Activated T-cell treated with anti-CD3 and anti-CD28 coated beads, Interleukin-2, amount 50 U/mL, for 1 hour (primary cell): ENCODE measurements at regions not wholly inside any gene's neighbourhood (a gene's known extent, or its start where the extent isn't known, plus 50 kb on each side); places are given as distances from the start of the nearest gene placed in this dataset.
"Not testable (repeated sequence)": the region's sequence is repeated elsewhere in the genome, so short reads cannot be mapped to it uniquely, and the experiment has no call there.

Source experiments
- DNase-seq: peaks from one replicate; pipeline ENCODE4 v3.0.0-alpha.2; 2020

- no peak for DNase-seq
Observed at GRCh38 chr2:183829931-183830330, 705.7 kb downstream of the NUP35 start.

GRCh38 chr2:183837157-183837556 lies 712.9 kb downstream of the NUP35 start:
- no peak for DNase-seq

GRCh38 chr2:183838295-183838694 lies 714.1 kb downstream of the NUP35 start:
- DNase-seq: no peak

GRCh38 chr2:183840061-183840584 lies 715.9 kb downstream of the NUP35 start:
- DNase-seq: no peak

GRCh38 chr2:183849826-183850225 lies 725.6 kb downstream of the NUP35 start:
- DNase-seq: not testable (repeated sequence)

GRCh38 chr2:183859129-183859528 lies 734.9 kb downstream of the NUP35 start:
- no peak for DNase-seq

- no peak for DNase-seq
Observed at GRCh38 chr2:183866666-183867065, 731.7 kb upstream of the ZNF804A start.

- no peak for DNase-seq
Observed at GRCh38 chr2:183867206-183867605, 731.1 kb upstream of the ZNF804A start.

GRCh38 chr2:183868153-183868552 lies 730.2 kb upstream of the ZNF804A start:
- no peak for DNase-seq

GRCh38 chr2:183868707-183869106 lies 729.6 kb upstream of the ZNF804A start:
- no peak for DNase-seq

GRCh38 chr2:183872131-183872530 lies 726.2 kb upstream of the ZNF804A start:
- no peak for DNase-seq

GRCh38 chr2:183881978-183882377 lies 716.4 kb upstream of the ZNF804A start:
- DNase-seq: no peak

GRCh38 chr2:183892315-183892941 lies 705.9 kb upstream of the ZNF804A start:
- no peak for DNase-seq

- no peak for DNase-seq
Observed at GRCh38 chr2:183898641-183899040, 699.7 kb upstream of the ZNF804A start.

- no peak for DNase-seq
Observed at GRCh38 chr2:183901931-183902330, 696.4 kb upstream of the ZNF804A start.

GRCh38 chr2:183903026-183903425 lies 695.3 kb upstream of the ZNF804A start:
- DNase-seq: no peak

GRCh38 chr2:183916041-183916440 lies 682.3 kb upstream of the ZNF804A start:
- DNase-seq: not testable (repeated sequence)

- no peak for DNase-seq
Observed at GRCh38 chr2:183919167-183919566, 679.2 kb upstream of the ZNF804A start.

- no peak for DNase-seq
Observed at GRCh38 chr2:183919926-183920325, 678.4 kb upstream of the ZNF804A start.

GRCh38 chr2:183925281-183925680 lies 673.0 kb upstream of the ZNF804A start:
- no peak for DNase-seq

GRCh38 chr2:183926433-183926832 lies 671.9 kb upstream of the ZNF804A start:
- DNase-seq: no peak

GRCh38 chr2:183927406-183928325 lies 670.7 kb upstream of the ZNF804A start:
- no peak for DNase-seq

GRCh38 chr2:183935005-183935404 lies 663.3 kb upstream of the ZNF804A start:
- no peak for DNase-seq

GRCh38 chr2:183937220-183937619 lies 661.1 kb upstream of the ZNF804A start:
- no peak for DNase-seq
